Testis (tissue), 2 donors: ENCODE measurements at regions not wholly inside any gene's neighbourhood (a gene's known extent, or its start where the extent isn't known, plus 50 kb on each side); places are given as distances from the start of the nearest gene placed in this dataset.

ENCODE experiments used
- POLR2A ChIP-seq: fragments of 450-650 bp; IDR thresholded peaks from one replicate; pipeline ENCODE4 v1.6.1; 2017; ENCODE audit warnings: antibody characterized with exemption, mild to moderate bottlenecking, moderate library complexity
- TF ChIP-seq, protein P1 (sequence below), 3 experiments: fragments of 450-650 bp in 2 of 3; fragments of 200-600 bp in 1 of 3; sonication (generic) in 1 of 3; IDR thresholded peaks; one replicate each; pipeline ENCODE4 v1.5.1; 2016 to 2019; ENCODE audit warnings: antibody characterized with exemption in 3 of 3, mild to moderate bottlenecking in 2 of 3, moderate library complexity in 1 of 3

GRCh38 chr1:222373831-222374602 is 173.9 kb downstream of the HHIPL2 start:
- TF ChIP-seq, protein P1, sequence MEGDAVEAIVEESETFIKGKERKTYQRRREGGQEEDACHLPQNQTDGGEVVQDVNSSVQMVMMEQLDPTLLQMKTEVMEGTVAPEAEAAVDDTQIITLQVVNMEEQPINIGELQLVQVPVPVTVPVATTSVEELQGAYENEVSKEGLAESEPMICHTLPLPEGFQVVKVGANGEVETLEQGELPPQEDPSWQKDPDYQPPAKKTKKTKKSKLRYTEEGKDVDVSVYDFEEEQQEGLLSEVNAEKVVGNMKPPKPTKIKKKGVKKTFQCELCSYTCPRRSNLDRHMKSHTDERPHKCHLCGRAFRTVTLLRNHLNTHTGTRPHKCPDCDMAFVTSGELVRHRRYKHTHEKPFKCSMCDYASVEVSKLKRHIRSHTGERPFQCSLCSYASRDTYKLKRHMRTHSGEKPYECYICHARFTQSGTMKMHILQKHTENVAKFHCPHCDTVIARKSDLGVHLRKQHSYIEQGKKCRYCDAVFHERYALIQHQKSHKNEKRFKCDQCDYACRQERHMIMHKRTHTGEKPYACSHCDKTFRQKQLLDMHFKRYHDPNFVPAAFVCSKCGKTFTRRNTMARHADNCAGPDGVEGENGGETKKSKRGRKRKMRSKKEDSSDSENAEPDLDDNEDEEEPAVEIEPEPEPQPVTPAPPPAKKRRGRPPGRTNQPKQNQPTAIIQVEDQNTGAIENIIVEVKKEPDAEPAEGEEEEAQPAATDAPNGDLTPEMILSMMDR (IDR thresholded peaks at IDR 0.05), result no peak
- TF ChIP-seq POLR2A, result no peak
